ENCODE measurements at regions not wholly inside any gene's neighbourhood (a gene's known extent, or its start where the extent isn't known, plus 50 kb on each side); places are given as distances from the start of the nearest gene placed in this dataset.
"Not testable (repeated sequence)": the region's sequence is repeated elsewhere in the genome, so short reads cannot be mapped to it uniquely, and the experiment has no call there.

DNA sequence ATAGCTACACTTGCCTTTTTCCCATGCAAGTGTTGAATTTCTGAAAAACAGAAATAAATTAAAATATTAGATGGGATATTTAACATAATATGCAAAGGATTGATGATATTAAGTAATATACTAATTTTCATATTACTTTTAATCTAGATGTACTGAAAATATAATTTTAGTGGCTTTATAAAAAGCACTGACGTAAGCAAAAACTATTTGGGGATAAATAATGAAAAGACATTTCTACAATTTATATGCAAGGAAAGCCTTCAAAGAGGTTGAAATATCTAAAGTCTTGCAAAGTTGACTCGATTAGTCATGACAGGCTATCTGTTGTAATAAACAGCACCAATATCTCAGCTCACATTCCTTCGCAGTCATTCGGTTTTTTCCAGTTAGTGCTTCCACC lies 94.9 kb upstream of the ABCB5 start:
- DNase-seq (ENCODE audit: low spot score) = no peak

DNA sequence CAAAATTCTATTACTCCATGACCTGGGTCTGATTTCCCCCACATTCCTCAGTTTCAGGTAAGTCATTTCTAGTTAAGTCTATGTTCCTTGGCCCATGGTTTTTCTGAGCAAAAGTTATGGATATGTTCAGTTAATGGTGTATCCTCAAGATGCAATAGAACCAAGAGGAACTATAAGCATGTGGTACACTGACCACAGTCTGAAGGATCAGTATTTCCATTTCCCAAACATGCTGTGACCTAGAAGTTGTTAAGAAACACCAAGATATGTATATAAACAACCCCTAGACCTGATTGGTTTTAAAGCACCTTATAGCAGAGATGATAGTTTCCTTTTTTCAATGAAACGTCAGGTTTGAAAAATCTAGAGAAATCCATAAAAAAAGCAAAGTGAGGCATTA lies 94.2 kb upstream of the ABCB5 start:
- no peak for DNase-seq (ENCODE audit: low spot score)

DNA sequence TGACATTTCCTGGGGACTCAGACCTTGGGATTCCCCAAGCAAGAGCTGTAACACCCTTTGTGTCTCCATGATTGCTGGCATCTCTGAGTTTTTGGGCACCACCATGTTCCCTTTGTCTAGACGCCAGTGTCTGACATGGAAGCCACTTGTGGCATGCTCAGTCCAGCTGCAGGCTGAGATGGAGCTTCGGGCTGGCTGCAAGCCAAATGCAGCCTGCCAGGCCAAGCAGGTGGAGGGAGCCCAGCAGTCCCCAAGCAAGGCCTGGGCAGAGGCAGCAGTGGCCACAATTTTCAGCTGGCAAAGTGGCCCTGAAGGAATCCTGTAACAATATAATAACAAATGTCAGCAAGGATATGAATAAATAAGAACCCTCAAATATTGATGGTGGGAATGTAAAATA lies 86.2 kb upstream of the ABCB5 start:
- no peak for DNase-seq (ENCODE audit: low spot score)

DNA sequence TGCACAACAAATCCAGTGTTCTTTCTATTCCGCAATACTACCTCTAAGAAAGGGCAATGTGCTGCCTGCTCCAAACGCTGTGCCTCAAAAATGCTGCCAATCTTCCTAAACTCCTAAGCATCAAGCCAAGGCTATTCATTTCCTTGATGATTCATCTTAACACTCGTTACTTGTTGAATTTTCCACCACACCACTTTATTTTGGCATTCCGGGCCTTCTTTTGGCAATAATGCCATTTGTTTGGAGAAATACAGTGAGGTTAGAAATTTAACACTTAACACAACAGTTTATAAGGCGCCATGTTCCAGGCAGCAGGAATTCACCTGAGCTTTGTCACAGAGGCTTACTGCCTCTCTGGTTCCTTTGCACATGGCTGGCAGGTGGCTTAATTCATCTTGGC lies 82.6 kb upstream of the ABCB5 start:
- no peak for DNase-seq (ENCODE audit: low spot score)

DNA sequence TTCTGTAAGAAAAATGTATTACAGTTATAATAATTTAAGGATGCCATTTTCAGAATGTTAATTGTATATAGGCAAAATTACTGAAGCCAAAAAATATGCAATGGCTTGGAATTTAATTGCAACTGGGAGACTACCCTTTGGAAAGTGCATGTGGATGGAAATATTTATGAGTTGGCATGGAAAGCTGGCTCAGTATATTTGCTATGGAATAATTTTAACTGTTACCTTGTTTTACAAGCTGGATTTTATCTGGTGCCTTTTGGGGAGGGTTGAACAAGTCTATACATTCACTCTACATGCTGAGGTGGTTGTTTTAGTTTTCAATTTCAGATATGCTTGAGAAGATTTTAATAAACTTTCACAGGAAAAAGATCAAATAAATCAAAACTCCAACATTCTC lies 80.9 kb upstream of the ABCB5 start:
- DNase-seq (ENCODE audit: low spot score) = no peak

DNA sequence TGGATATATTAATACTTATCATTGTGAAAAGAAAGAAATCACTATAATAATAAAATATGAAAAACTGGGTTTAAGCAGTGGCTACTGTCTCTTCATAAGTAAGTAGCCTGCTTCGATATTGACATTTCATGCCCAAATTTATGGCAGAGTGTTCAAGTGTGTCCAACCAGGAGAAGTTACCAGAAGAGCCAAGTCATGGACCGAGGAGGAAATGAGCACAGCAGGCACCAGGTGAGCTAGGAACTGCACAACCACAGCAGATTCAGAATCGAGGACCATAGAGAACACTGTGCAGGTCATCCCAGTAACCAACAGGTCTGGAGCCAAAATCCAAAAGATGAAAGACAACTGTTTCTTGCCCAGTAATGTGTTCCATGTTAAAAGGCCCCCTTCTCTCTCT lies 79.9 kb upstream of the ABCB5 start:
- DNase-seq (ENCODE audit: low spot score) = no peak

DNA sequence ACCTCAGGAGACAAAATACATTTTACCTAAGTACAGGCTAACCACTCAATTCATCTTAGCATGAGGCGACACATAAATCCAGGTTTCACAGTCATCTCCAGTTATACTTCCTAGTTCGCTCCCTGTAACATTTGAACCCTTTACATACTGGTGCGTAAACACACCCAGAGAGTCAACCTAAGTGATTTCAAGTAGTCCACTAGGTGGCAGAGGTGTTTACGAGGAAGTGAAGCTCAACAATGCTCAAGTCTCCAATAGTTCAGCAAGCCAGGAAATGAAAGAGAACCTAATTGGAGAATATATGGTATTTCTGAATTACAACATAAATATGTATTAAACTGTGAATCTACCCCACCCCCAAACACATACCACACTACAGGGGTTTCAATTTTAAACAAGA lies 76.3 kb upstream of the ABCB5 start:
- DNase-seq (ENCODE audit: low spot score) = no peak

DNA sequence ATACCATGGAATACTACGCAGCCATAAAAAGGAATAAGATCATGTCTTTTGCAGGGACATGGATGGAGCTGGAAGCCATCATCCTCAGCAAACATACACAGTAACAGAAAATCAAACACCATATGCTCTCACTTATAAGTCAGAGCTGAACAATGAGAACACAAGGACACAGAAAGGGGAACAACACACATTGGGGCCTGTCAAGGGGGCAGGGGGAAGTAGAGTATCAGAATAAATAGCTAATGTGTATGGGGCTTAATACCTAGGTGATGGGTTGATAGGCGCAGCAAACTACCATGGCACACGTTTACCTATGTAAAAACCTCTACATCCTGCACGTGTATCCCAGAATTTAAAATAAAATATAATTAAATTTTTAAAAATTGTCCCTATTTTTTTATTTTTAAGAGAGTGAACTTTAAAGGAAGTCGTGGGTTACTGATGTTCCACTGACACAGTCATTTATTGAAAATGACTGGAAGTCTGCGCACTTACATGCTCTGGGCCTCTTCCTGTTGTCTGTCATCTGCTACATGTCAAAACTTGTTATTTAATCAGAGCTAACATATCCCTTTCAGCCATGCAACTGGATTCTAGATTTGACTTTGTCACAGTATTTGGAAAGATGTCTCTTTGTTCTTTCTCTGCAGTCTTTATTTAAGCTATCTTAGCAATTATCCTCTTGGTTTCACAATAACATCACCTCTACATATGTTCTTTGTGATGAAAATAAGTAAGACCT lies 73.7 kb upstream of the ABCB5 start:
- no peak for DNase-seq (ENCODE audit: low spot score)

DNA sequence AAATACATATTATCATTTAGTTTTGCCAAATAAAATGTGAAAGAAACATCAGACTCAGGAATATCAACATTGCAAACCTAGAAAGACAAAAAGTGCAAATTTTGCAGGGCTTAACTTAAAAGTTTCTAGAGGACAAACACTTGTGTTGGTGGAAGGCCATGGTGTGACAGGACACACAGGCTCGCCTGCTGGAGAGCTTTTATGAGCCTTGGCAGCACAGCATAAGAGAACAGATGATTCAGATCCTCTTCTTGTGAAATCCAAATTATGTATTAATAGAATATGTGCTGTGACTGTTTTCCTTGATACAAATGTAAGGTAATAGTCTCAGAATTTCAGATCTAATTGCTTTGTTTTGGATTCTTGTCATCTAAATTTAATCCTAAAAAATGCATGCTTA lies 72.9 kb upstream of the ABCB5 start:
- DNase-seq (ENCODE audit: low spot score) = no peak

DNA sequence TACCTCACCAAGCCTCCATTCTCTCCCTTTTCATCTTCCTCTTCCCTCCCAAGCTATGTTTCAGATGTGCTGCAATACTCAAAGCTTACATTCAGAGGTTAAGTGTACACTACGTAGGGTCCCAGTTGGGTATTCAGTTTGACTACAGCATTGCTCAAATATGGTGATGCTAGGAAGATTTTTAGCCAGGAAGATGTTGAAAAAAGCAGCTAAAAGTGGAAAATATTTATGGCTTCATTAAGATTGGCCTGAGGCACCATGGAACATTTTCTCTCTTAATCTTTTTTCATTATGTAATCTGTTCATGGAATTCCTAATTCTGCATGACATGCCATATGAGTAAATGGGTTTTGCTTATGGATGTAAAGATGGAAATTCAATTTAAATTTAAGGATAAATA lies 72.0 kb upstream of the ABCB5 start:
- DNase-seq (ENCODE audit: low spot score) = no peak

DNA sequence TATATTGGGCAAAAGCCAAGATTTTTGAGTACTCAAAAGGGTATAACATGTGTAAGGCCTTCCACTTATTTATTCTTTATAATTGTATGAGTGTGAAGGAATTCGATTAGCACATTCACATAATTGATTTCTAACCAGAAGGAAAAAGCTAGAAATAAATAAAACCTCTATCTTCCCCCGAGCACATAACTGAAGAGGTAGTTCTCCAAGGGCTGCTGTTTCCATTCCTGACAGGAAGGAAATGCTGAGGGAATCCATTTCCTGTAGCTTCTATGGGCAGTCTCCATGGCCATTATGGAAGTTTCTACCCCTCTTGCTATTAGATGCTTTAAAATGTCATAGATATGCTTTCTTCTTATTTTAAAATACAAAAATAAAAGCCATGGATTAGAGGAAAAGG lies 70.5 kb upstream of the ABCB5 start:
- DNase-seq (ENCODE audit: low spot score) = no peak

DNA sequence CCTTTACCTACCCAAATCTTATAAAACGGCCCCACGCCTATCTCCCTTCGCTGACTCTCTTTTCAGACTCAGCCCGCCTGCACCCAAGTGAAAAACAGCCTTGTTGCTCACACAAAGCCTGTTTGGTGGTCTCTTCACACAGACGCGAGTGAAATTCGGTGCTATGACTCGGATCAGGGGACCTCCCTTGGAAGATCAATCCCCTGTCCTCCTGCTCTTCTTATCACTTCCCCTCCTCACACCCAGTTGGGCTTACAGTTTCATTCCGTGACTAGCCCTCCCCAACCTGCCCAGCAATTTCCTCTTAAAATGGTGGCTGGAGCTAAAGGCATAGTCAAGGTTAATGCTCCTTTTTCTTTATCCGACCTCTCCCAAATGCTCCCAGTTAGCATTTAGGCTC lies 68.5 kb upstream of the ABCB5 start:
- not testable (repeated sequence) for DNase-seq (ENCODE audit: low spot score)

DNA sequence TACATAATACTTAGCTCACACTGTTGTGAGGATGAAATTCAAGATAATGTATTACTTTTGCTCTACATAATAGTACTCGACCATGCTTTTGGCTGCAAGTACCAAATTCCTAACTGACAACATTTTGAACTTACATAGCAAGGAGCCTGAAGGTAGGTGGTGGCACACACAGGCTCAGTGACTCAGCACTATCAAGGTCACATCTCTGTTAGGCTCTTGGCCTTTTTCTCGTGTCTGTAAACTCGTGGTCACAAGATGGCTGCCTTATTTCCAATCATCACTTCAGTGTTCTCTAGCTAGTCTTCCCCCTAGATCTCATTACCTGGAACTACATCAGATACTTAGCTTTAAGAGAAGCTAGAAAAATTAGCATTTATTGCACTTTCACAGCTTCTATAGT lies 61.4 kb upstream of the ABCB5 start:
- DNase-seq (ENCODE audit: low spot score) = no peak

DNA sequence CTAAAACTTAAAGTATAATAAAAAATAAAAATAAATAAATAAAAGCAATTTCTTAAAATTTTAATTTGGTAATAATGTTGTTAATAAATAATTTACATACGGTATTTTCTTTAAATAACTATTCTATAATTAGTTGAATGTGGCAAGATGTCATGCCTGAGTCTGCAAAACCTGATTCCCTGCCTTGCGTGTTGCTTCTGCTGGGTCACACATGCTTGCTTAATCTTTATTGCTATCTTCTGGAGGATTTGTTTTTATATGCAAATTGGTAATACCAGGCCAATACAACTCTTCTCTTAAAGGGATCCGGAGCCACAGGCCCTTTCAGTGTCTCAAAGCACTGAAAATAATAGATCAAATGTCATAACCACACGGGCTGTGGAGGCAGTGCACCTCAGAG lies 59.4 kb upstream of the ABCB5 start:
- no peak for DNase-seq (ENCODE audit: low spot score)

DNA sequence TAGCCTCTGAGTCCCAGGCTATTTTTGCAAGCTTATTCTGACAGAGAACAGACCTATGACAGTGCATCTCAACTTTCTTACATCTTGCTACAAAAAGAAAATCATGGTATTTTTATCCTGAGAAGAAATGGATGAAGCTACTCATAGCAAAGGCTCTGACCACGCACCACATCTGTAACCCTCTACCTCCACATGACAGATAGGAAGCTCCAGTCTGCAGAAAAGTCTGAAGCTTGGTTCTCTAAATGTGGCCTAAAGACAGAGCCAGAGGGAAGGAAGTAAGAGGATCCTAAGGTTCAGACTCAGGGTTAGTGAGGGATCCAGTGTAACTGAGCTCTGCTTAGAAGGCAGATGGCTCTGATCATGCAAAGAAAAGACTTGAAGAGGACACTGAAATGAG lies 58.4 kb upstream of the ABCB5 start:
- no peak for DNase-seq (ENCODE audit: low spot score)

DNA sequence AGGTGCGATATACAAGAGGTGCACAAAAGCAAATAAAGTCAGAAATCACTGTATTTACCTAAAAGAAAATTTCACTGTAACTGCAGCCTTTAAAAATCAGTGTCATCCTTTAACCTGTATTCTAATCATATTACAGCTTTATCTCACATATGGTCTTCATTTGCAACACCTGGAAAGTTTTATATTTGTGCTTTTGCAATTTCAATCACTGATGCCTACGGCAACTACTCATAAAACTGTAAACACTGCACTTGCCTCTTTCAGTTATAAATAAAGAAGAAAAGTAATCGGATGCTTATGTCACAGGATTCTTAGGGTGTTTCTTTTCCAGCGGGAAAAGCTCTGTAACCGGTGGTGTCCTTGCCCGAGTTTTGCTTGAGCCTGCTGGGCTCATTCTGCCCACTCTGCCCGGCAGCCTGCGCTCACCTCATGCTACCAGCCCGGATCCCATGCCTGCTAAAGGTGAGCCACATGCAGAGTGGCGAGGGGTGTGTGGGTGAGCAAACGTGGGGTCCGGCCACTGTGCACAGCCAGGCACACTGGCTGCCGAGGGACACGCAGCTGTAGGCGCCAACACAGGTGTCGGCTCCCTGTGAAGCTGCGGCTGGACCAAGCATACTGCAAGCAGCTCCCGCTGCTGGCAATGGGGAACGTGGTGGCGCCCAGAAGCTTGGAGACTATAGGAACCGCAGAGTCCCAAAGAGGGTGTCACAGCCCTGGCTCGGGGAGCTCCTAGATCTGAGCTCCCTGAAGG lies 56.3 kb upstream of the ABCB5 start:
- DNase-seq (ENCODE audit: low spot score) = no peak

DNA sequence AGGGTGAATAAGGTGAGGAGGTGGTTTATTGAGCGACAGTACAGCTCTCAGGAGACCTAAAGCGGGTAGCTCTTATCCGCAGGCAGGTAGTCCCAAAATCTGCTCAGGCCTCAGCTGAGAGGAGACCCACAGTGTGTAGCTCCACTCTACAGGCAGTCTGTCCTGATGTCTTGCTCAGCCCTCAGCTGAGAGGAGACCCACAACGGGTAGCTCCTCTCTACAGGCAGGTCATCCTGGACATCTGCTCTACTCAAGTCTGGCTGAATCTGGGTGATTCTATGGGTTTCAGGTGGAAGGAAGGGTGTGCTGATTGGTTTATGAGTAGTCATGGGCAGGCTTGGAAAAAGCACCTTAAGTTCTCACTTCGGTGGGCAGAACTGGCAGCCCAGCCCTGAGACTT lies 55.6 kb upstream of the ABCB5 start:
- DNase-seq (ENCODE audit: low spot score) = no peak

DNA sequence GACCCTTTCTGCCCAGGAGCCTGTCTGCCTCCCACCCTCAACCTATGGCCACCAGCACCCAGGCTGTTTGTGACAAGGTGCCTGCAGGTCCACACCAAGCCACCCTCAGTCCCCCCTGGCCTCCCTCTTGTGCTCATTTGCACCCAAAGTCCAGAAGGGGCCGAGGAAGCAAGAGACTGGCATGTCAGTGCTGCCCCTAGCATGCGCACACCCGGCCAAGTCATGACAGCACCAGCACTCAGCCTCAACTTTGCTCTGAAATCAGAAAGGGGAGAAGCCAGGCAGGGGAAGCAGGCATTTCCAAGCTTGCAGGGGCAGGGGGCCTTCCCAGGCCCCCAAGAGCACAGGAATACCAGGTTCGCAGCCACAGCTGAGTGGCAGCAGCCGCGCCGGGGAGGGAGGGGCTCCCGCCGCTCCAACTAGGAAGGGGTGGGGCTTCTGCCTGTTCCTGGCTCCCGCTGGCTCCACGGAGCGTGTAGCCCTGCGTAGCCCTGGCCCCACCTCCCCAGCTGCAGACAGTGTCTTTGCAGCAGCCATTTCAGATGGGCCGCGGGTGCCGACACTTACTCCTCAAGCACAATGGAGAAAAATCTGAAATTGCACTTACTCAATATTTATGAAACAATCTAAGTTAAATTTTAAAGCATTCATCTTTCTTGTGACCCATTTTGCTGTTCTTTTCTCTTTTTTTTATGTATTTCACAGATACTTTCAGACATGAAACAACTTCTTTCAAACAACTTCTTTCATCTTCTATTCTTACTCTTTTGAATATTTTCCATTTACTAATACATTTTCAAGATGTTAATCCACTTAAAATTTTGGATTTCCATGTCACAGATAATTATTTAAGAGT lies 54.9 kb upstream of the ABCB5 start:
- DNase-seq (ENCODE audit: low spot score) = no peak

DNA sequence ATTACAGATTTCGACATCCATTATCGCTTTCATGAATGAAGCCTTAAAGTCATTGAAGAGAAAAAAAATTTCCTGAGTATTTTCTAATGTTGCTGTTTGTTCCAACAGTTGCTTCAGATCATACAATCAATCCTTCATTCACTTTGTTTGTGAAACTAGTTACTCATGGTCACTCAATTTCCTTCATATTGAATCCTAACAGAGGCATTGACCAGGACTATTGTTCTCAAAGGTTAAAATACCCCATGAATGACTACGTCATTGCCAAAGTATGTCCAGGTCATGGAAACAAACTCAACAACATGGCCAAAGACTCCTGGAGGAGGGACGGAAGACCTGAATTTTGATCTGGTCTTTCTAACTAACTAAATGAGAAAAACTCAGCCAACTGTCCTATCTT lies 54.0 kb upstream of the ABCB5 start:
- DNase-seq (ENCODE audit: low spot score) = no peak

DNA sequence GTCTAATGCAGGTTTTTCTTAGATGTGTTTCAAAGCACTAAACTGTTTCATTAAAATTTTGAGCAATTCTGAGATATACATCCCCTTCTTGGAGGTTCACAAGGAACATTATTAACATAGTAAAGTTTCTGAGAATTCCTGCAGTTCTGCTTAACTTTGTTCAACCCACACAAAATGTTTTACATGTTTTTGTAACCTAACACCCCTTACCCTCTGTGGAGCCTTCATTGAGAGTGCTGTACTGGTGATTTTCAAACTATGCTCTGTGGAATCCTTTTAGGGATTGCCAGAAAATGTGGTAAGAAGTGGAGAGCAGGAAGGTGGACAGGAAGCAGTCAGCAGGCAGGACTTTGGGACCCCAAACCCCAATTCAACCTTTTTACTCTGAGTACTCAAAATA lies 53.6 kb upstream of the ABCB5 start:
- DNase-seq (ENCODE audit: low spot score) = no peak

DNA sequence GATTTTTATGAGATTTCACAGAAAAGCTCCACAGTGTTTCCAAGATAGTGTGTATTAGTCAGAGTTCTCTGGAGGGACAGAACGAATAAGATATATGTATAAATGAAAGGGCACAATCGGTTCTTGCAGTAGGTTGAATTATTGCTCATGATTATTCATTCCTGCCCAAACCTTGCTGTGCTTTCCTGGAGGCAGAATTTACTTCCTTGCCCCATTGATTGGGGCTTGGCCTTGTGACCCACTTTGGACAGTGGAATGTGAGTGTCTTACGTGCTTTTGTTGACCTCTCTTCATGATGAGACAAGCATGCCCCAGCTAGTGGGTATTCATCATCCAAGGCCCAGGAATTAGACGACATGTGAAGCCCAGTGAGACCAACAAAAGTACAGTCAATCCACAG lies 53.0 kb upstream of the ABCB5 start:
- no peak for DNase-seq (ENCODE audit: low spot score)

Data from D341Med (cell line).